Adrenal gland (tissue), 5 donors: ENCODE measurements at regions not wholly inside any gene's neighbourhood (a gene's known extent, or its start where the extent isn't known, plus 50 kb on each side); places are given as distances from the start of the nearest gene placed in this dataset.

Source experiments
- CTCF ChIP-seq, 6 experiments: fragments of 450-650 bp in 4 of 6; fragments of 200-600 bp in 2 of 6; sonication (generic) in 1 of 6; IDR thresholded peaks; 1 replicate in 5 of 6; 2 replicates in 1 of 6; pipeline versions ENCODE4 v1.5.1 to v1.8.0; 2016 to 2021; ENCODE audit warnings: antibody characterized with exemption in 6 of 6, mild to moderate bottlenecking in 2 of 6, moderate library complexity in 1 of 6
- POLR2A ChIP-seq, 2 donors: fragments of 450-650 bp; IDR thresholded peaks; one replicate each; pipeline ENCODE4 v1.6.1; 2017; ENCODE audit warnings: antibody characterized with exemption in 2 of 2, mild to moderate bottlenecking in 2 of 2, moderate library complexity in 1 of 2
- donor health status: DM: no; HTN: no; CAD: no.

DNA sequence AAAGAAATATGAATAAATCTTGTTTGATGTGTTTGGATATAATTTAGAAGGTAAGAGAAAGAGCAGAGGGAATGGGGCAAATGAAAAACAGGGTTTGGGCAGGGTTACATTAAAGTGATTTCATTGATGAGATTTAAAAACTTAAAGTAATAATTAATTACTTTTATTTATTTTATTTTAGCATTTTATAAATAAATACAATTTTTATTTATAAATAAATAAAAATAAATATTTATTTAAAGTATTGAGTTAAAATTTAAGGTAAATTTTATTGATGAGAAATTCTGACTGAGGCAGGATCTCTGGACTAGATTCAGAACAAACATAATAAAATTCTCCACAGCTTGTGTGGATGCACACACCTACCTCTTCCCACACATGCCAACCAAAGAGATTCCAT is 584.1 kb upstream of the BTBD3 start:
- TF ChIP-seq CTCF (IDR thresholded peaks at IDR 0.05) (no peak), POLR2A (IDR thresholded peaks at IDR 0.05) (no peak)
